Neural progenitor cell (in vitro differentiated cells): ENCODE measurements at regions not wholly inside any gene's neighbourhood (a gene's known extent, or its start where the extent isn't known, plus 50 kb on each side); places are given as distances from the start of the nearest gene placed in this dataset.
"Not testable (repeated sequence)": the region's sequence is repeated elsewhere in the genome, so short reads cannot be mapped to it uniquely, and the experiment has no call there.

Experiments
- DNase-seq: peaks from one replicate; pipeline ENCODE4 v3.0.0-alpha.2; 2016; ENCODE audit warnings: low spot score
- H2AFZ ChIP-seq: fragments of 200-600 bp; sonication (generic); replicated peaks from 2 replicates; pipeline ENCODE4 v1.6.1; 2016; ENCODE audit warnings: antibody characterized with exemption
- H3F3A ChIP-seq: fragments of 200-600 bp; sonication (generic); 2 replicates; pipeline ENCODE4 v1.6.1; 2016; ENCODE audit warnings: antibody characterized with exemption, low read depth
- H3K27ac ChIP-seq: fragments of 200-600 bp; sonication (generic); 2 replicates; pipeline ENCODE4 v1.5.1; 2016; ENCODE audit warnings: mild to moderate bottlenecking
- H3K27me3 ChIP-seq: fragments of 200-600 bp; sonication (generic); 2 replicates; pipeline ENCODE4 v1.6.1; 2016; ENCODE audit warnings: mild to moderate bottlenecking, moderate library complexity
- H3K36me3 ChIP-seq: fragments of 200-600 bp; sonication (generic); 2 replicates; pipeline ENCODE4 v1.5.1; 2016
- H3K4me1 ChIP-seq: fragments of 200-600 bp; sonication (generic); 2 replicates; pipeline ENCODE4 v1.6.1; 2016; ENCODE audit warnings: mixed run types
- H3K4me2 ChIP-seq: fragments of 200-600 bp; sonication (generic); 2 replicates; pipeline ENCODE4 v1.6.1; 2016
- H3K4me3 ChIP-seq: fragments of 200-600 bp; sonication (generic); 2 replicates; pipeline ENCODE4 v1.5.1; 2016
- H3K79me2 ChIP-seq: fragments of 200-600 bp; sonication (generic); 2 replicates; pipeline ENCODE4 v1.6.1; 2016; ENCODE audit warnings: low read depth
- H3K9ac ChIP-seq: fragments of 200-600 bp; sonication (generic); 2 replicates; pipeline ENCODE4 v1.6.1; 2016
- H3K9me3 ChIP-seq: fragments of 200-600 bp; sonication (generic); 2 replicates; pipeline ENCODE4 v1.5.1; 2016; ENCODE audit warnings: low read depth
- H4K20me1 ChIP-seq: fragments of 200-600 bp; sonication (generic); 2 replicates; pipeline ENCODE4 v1.6.1; 2016; ENCODE audit warnings: low read depth
- H3K27ac Mint-ChIP-seq: 3 replicates; pipeline ENCODE4 v1.8.0; 2021; ENCODE audit warnings: mixed read lengths
- H3K27me3 Mint-ChIP-seq: 2 replicates; pipeline ENCODE4 v1.8.0; 2022; ENCODE audit warnings: low read depth, mild to moderate bottlenecking, inconsistent platforms, moderate library complexity, mixed read lengths; ENCODE audit not compliant: insufficient read depth
- H3K36me3 Mint-ChIP-seq: 3 replicates; pipeline ENCODE4 v1.8.0; 2021; ENCODE audit warnings: mixed read lengths
- H3K4me1 Mint-ChIP-seq: 3 replicates; pipeline ENCODE4 v1.8.0; 2021; ENCODE audit warnings: mixed read lengths
- H3K4me3 Mint-ChIP-seq: 3 replicates; pipeline ENCODE4 v1.8.0; 2021; ENCODE audit warnings: mild to moderate bottlenecking, moderate library complexity, mixed read lengths
- H3K9me3 Mint-ChIP-seq: 3 replicates; pipeline ENCODE4 v1.8.0; 2020; ENCODE audit warnings: mixed read lengths
- EZH2 ChIP-seq: fragments of 200-600 bp; sonication (generic); IDR thresholded peaks from 2 replicates; pipeline ENCODE4 v1.6.1; 2017; ENCODE audit warnings: antibody characterized with exemption, mild to moderate bottlenecking, moderate library complexity
- EZH2phosphoT487 ChIP-seq: fragments of 200-600 bp; sonication (generic); IDR thresholded peaks from 2 replicates; pipeline ENCODE4 v1.6.1; 2017; ENCODE audit warnings: antibody characterized with exemption
- TF ChIP-seq, protein P1 (sequence below): fragments of 200-600 bp; sonication (generic); IDR thresholded peaks from 2 replicates; pipeline ENCODE4 v1.5.1; 2017; ENCODE audit warnings: antibody characterized with exemption, mild to moderate bottlenecking

DNA sequence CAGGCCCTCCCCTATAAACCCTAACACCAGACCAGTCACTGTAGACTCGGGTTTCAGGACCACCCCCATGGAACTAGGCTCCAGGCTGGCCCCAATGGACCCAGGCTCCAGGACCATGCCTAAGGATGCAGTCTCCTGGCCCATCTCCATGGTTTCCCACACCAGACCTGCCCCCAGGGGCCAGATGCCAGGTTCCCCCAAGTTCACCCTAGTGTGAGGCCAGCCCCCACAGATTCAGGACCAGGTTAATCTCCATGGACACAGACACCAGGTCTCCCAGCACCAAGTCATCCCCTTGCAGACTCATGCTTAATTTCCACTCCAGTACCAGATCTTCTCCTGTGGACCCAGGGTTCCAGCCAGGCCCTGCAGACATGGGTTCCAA, 103.8 kb upstream of the LANCL2 start:
- Histone ChIP-seq H2AFZ (no peak overlapping the region), H3K27me3 (peaks cover 7% of the 10 kb centered on the region), H3F3A (no peaks in the 10 kb centered on the region), H3K9ac (no peak overlapping the region), H4K20me1 (no peaks in the 10 kb centered on the region), H3K4me1 (no peaks in the 10 kb centered on the region), H3K9me3 (no peaks in the 10 kb centered on the region), H3K4me3 (no peak overlapping the region), H3K79me2 (no peaks in the 10 kb centered on the region), H3K4me2 (no peak overlapping the region), H3K27ac (no peak overlapping the region), H3K36me3 (no peaks in the 10 kb centered on the region)
- DNase-seq: no peak
- Mint-ChIP-seq H3K27me3 (no peaks in the 10 kb centered on the region), H3K27ac (no peak overlapping the region), H3K4me3 (no peak overlapping the region), H3K9me3 (no peaks in the 10 kb centered on the region), H3K36me3 (no peaks in the 10 kb centered on the region), H3K4me1 (no peaks in the 10 kb centered on the region)
- no peak for TF ChIP-seq EZH2phosphoT487
- TF ChIP-seq, protein P1, sequence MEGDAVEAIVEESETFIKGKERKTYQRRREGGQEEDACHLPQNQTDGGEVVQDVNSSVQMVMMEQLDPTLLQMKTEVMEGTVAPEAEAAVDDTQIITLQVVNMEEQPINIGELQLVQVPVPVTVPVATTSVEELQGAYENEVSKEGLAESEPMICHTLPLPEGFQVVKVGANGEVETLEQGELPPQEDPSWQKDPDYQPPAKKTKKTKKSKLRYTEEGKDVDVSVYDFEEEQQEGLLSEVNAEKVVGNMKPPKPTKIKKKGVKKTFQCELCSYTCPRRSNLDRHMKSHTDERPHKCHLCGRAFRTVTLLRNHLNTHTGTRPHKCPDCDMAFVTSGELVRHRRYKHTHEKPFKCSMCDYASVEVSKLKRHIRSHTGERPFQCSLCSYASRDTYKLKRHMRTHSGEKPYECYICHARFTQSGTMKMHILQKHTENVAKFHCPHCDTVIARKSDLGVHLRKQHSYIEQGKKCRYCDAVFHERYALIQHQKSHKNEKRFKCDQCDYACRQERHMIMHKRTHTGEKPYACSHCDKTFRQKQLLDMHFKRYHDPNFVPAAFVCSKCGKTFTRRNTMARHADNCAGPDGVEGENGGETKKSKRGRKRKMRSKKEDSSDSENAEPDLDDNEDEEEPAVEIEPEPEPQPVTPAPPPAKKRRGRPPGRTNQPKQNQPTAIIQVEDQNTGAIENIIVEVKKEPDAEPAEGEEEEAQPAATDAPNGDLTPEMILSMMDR: no peak
- TF ChIP-seq EZH2: no peak

DNA sequence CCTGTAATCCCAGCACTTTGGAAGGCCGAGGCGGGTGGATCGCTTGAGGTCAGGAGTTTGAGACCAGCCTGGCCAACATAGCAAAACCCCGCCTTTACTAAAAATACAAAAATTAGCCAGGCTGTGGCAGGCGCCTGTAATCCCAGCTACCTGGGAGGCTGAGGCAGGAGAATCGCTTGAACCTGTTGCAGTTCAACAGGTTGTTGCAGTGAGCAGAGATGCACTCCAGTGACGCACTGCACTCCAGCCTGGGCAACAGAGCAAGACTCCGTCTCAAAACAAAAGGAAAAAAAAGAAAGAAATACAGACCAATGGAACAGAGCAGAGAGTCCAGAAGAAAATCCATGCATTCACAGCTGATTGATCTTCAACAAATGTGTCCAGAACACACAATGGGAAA, 99.8 kb upstream of the LANCL2 start:
- not testable (repeated sequence) for H3K9me3 ChIP-seq, H3K27me3 Mint-ChIP-seq, H3K79me2 ChIP-seq, H3K9ac ChIP-seq, H3K27ac ChIP-seq, H3K4me1 Mint-ChIP-seq, H3K27ac Mint-ChIP-seq, DNase-seq, H3K4me3 ChIP-seq, H3K27me3 ChIP-seq, H3K36me3 Mint-ChIP-seq, H3K4me2 ChIP-seq, H3K9me3 Mint-ChIP-seq, H4K20me1 ChIP-seq, H3K4me1 ChIP-seq, H3K4me3 Mint-ChIP-seq, H2AFZ ChIP-seq, H3F3A ChIP-seq, H3K36me3 ChIP-seq

DNA sequence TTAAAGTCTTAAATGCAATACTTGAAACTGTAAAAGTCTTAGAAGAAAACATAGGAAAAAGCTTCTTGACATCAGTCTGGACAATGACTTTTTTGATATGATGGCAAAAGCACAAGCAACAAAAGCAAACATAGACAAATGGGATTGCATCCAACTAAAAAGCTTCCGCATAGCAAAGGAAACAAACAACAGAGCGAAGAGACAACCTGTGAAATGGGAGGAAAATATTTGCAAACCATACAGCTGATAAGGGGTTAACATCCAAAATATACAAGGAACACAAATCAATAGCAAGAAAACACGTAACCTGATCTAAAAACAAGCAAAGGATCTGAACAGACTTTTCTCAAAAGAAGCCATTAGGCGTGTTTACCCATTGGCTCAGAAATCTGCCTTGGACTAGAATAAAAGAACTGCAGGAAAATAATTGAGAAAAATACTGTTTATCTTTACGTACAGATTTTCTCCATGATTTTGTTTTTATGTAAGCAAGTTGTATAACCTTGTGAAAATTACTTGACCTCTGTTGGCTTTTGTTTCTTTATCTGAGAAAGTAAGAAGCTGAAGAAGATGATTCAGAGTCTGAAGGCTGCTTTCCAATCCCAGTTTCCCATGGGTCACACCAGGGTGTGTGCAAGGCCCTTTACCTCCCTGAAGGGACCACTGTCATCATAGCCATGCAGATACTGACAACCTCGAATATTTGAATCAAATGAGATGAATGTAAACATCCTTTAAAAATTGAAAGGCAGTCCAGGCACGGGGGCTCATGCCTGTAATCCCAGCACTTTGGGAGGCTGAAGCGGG, 99.1 kb upstream of the LANCL2 start:
- Histone ChIP-seq H4K20me1 (no peaks in the 10 kb centered on the region), H3F3A (no peaks in the 10 kb centered on the region), H3K27me3 (no peaks in the 10 kb centered on the region), H3K36me3 (no peaks in the 10 kb centered on the region), H3K79me2 (no peaks in the 10 kb centered on the region), H3K4me3 (no peak overlapping the region), H3K9me3 (no peaks in the 10 kb centered on the region), H3K9ac (no peak overlapping the region), H2AFZ (no peak overlapping the region), H3K4me1 (no peaks in the 10 kb centered on the region), H3K4me2 (no peak overlapping the region), H3K27ac (no peak overlapping the region)
- Mint-ChIP-seq H3K36me3 (no peaks in the 10 kb centered on the region), H3K4me3 (no peak overlapping the region), H3K27ac (peak overlapping the region; percentile 55), H3K9me3 (no peaks in the 10 kb centered on the region), H3K4me1 (no peaks in the 10 kb centered on the region), H3K27me3 (peaks cover 2% of the 10 kb centered on the region)
- DNase-seq: no peak
- TF ChIP-seq, protein P1: no peak
- TF ChIP-seq EZH2 (no peak), EZH2phosphoT487 (no peak)

DNA sequence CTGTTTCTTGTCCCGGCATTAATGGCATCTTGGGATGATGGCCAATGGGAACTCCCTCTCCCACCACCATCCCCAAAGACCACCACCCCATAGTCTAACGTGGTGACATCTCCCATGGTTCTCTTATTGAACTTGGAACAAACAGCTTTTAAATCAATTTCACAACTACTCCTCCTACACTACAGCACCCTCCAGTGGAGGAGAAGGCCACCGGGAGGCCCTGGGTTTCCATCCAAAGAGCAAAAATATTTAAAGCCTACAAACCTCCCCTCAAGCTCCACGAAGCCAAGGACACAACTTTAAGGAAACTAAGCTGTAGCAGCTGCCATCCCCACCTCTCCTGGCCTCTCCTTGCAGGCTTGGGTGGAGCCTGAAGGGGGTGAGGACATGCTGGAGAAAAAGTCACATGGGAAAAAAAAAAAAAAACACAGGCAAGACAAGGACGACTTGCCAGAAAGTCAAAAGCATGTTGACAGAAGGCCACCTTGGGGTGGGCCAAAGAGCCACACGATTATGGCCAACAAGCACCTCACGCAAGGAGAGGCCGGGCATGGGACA, 94.0 kb upstream of the LANCL2 start:
- no peaks in the 10 kb centered on the region for H3K36me3 ChIP-seq
- DNase-seq: no peak
- H3K4me3 Mint-ChIP-seq: no peak overlapping the region
- no peaks in the 10 kb centered on the region for H3F3A ChIP-seq
- no peaks in the 10 kb centered on the region for H3K9me3 ChIP-seq
- H3K9ac ChIP-seq: no peak overlapping the region
- TF ChIP-seq EZH2 (no peak), EZH2phosphoT487 (no peak)
- TF ChIP-seq, protein P1: peak; percentile 35
- H3K27me3 ChIP-seq: no peaks in the 10 kb centered on the region
- no peaks in the 10 kb centered on the region for H3K9me3 Mint-ChIP-seq
- H3K4me2 ChIP-seq: no peak overlapping the region
- peaks cover 8% of the 10 kb centered on the region for H3K27me3 Mint-ChIP-seq
- no peak overlapping the region for H3K4me3 ChIP-seq
- H3K27ac Mint-ChIP-seq: no peak overlapping the region
- H3K36me3 Mint-ChIP-seq: no peaks in the 10 kb centered on the region
- no peaks in the 10 kb centered on the region for H3K4me1 Mint-ChIP-seq
- no peak overlapping the region for H3K27ac ChIP-seq
- H3K4me1 ChIP-seq: no peaks in the 10 kb centered on the region
- no peaks in the 10 kb centered on the region for H3K79me2 ChIP-seq
- no peaks in the 10 kb centered on the region for H4K20me1 ChIP-seq
- H2AFZ ChIP-seq: no peak overlapping the region
